HG03025 (cell line): ENCODE measurements at regions not wholly inside any gene's neighbourhood (a gene's known extent, or its start where the extent isn't known, plus 50 kb on each side); places are given as distances from the start of the nearest gene placed in this dataset.

Source experiments
- ATAC-seq: cut with Tn5 transposase; IDR thresholded peaks from one replicate; pipeline ENCODE4 v1.9.1; 2021; ENCODE audit warnings: mild to moderate bottlenecking, moderate library complexity; ENCODE audit not compliant: unreplicated experiment, low FRiP score

DNA sequence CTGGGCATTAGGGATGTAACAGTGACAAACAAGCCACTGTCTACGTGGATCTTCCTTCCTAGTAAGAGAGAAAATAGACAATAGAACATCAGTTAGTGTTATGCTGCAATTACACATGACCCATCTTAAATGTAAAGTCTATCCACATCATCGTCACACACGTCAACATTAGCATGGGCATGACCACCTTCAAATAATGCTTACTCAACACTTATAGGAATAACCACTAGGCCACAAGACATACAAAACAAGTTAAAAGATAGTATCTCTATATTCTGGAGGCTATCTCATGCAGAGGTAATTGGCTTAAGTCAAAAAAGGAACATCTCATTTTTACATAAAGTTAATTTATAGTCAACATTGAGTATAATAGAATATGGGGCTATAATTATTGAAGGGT lies 156.5 kb downstream of the MOXD1 start:
- ATAC-seq: no peak

DNA sequence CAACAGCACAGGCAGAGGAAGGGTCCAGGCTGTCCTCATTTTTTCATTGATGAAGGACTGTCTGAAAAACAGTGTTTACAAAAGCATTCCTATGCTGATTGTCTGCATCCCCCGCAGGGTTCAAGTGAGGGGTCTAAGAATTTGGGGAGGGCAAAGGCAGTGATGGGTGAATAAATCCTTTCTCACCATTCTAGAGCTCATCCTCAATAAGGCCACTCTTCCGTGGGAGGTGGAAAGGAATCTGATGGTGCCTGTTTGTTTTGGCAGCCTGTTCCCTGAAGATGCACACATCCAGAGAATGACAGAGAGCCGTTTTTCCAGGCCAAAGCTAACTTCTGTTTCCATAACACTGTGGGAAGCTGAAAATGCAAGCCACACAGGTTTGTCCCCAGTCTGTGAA lies 164.5 kb downstream of the MOXD1 start:
- no peak for ATAC-seq

DNA sequence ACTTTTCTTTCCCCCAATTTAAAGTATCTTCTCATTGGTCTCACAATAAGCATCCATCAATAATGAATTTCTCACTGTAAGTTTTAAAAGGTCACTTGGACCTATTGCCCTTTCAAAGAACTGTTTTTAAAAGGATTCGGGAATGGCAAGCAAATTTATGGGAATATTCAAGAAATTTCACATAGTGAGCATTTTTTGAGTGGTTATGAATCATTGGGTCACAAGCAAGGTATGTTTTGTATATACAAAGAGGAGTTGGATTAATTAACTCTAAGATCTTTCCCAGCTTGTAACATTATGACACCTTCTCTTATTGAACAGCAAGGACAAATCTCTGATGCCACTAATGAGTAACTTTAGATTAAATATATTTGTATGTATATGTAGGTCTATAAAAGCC lies 165.0 kb downstream of the MOXD1 start:
- ATAC-seq: no peak

DNA sequence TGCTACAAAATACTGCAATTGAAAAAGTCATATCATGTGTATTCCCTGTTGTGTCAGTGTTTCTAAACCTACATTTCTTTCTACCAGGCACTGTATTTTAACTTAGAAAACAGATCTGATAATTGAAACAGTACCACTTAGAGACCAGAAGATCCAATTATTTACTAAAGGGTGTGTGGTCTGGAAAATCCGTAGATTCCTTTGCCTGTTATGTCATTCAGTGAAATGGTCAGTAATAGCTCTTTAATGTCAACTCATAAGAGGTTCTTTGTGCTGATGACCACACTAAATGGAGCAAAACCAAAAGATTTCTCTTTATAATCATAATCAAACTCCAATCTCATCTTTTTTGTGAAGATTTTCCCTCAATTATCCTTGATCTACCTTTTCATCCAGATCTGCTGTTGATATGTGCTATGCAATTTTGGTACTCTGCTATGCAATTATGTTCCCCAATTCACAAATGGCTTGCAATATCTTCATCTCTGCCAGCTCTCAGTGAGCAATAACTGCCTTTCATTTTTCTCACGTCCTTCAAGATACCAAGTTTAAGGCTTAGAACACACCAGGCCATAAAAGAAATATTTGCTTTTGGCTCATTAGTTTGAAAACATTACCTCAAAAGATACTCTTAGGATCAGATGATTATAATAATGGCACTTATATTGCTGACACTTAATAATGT lies 165.5 kb downstream of the MOXD1 start:
- ATAC-seq: no peak

DNA sequence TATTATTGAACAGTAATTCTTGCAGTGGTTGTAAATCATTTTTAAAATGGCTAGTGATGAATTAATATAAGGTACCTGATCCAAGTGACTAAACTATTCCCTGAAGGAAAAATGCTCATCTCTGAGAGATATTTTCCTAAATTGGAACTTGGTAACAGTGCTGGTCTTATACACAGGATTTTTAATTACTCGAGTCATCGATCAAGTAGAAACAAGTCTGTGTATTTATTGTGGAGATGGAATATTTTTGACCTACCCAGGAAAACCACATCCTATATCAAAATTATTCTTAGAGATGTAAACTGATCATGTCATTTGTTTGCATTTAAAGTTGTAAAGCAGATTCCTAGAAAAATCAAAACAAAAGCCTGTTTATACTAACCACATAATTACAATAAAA lies 166.9 kb downstream of the MOXD1 start:
- no peak for ATAC-seq

DNA sequence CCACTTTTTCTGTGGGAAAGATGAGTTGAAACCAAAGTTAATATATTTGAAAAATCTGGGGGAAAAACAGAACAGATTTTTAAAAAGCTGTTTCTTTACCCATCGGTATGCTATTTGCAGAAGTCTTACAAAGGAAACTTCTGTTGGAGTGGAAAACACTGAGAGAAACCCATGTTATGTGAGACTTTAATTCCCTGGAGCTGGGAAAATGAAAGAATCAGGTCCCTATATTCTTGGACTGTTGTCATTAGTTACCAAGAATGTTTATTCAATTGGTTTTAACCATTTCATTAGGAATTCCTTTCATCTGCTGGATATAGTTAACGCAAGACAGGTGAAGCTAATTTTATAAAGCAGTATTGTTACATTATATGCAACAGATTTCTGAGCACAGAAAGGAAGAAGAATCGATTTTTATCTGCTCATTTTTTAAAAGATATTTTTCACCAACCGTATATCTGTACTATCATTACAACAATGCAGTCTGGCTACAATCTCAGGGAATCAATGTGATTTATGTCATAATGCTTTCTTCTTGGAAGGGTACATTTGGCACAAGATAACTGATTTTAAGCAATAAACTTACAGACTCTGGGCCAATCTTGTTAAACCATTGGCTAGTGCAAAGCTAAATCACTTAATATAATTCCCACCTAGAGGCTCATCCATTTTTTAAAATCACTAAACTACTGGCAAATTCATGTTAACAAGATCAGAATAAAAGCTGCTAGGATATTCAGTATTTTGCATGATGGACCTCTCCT lies 170.0 kb downstream of the MOXD1 start:
- ATAC-seq: no peak

DNA sequence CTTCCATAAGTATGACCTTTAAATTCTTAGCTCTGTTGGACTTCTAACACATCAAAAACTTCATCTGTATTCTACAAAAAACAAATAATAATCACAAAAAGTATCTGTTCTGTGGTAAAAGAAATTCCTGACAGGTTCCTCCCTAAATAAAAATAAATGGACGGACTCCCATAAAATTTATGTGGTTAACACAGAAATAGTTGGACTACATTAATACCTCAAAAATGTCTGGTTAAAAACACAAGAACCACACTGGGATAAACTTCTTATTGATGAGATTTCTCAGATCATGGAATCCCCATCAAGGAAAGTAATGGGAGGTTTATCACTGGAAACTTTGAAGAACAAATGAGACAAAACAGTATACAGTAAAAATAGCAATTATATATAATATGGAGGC lies 172.4 kb downstream of the MOXD1 start:
- no peak for ATAC-seq

DNA sequence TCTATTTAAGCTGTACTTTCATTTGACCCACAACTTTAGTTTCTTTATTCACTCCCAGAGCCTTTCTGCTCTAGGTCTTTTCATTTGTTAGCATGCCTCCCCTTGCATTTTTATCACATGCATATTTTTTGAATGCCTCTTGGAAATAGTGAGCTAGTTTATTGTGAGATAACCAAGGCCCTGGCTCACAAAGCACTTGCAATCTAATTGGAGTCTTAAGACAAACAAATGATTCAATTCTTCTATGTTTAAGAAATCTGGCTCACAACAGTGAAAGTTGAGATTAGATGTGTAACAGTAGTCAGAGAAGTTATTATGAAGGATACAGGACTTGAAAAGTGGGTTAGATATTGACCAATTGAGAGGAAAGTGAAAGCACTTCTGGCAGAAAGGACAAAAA lies 173.4 kb downstream of the MOXD1 start:
- ATAC-seq: no peak

DNA sequence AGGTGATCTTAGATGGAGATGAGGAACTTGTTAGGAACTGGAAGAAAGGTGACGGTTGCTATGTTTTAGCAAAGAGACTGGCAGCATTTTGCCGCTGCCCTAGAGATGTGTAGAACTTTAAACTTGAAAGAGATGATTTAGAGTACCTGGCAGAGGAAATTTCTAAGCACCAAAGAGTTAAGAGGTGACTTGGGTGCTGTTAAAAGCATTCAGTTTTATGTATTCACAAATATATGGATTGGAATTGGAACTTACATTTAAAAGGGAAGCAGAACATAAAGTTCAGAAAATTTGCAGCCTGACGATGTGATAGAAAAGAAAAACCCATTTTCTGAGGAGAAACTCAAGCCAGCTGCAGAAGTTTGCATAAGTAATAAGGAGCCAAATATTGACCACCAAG lies 176.3 kb downstream of the MOXD1 start:
- ATAC-seq: no peak

DNA sequence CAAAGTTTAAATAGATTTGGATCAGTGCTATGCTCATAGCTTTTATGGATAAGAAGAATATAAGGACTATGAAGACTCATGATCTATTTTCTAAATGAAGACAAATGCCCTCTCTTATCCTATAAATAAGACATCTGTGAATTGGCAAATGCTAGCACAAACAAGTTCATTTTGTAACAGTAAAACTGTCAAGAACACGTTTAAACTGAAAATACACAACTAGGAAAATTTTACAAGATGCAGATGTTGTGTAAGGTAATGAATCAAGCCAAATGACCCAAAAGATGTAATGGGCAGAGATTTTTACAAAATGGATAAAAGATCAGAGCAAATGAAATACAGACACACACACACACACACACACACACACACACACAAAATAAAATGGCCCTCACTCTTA lies 180.5 kb downstream of the MOXD1 start:
- no peak for ATAC-seq

DNA sequence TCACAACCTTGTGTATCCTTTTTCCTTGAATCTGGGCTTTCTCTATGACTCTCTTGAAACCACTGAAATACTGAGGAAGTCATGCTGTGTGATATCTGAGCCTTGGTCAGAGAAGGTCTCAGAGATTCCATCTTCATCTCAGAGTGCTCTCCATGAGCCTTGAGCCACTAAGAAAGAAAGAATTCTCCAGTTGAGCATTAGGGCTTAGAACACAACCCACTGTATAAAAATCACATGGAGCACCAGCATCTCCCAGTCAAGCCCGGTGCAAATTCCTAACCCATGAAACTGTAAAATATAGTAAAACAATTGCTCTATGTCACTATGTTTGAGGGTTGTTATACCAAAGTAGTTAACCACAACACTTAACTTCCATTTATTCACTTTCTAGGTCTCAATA lies 181.4 kb downstream of the MOXD1 start:
- no peak for ATAC-seq

DNA sequence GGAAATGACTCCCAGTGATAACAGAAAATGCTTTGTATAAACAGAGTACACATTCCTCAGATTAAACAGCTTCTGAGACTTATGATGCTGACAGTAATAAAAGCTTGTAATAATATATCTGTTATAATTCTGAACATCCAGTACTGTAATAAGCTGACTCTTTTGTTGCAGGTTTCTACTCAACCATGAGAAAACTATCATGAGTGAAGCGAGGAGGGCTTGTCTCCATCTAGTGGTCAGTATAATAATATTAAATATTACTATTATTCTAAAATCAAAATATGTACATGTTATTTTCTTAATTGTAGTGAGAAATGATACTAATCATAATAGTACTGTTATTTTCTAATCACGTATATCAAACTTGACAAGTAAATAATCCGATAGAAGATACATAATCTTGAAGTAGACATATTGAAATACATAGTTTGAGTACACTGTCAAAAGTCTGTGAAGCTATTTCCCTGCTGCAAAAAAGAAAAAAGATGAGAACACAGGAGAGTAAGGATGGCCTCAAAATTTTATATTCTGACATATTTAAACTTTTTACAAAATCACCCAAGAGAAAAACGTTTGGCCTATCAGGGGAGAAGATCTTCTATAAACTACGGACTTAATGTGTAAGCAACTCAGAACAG lies 183.1 kb downstream of the MOXD1 start:
- no peak for ATAC-seq

DNA sequence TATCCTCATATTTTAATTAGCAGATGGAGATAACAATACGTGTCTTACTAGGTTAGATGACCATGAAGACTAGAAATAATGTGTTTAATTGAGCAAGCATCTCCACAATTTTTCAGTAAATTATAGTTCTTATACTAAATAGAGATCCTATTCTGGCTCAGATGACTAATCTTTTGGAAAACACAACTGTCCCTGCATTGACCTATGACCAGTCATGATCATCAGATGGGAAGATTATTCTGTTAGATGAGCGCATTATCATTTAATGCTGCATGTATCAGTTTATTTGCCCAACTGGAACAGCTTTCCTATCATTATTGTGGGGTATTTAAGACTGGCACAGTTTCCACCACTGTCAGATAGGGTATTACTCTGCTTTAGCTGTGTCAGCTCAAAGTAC lies 185.5 kb downstream of the MOXD1 start:
- ATAC-seq: no peak

DNA sequence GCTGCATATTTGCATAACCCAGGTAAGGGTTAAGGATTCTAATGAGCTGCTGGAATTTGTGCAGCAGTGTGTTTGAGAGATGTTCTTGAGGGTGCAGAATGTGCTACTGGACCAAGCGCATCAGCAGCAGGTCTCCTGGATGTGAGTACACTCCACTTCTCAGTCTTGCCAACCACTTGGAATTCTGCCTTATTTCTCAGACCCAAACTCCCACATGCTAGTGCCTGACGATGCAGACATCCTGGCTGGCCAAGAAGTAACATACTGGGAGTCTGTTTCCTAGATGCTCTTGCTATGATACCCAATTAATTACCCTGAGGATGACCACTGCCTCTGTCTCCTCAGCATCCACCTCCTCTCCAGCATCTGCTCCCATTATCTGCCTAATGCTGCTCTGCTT lies 186.6 kb downstream of the MOXD1 start:
- no peak for ATAC-seq

DNA sequence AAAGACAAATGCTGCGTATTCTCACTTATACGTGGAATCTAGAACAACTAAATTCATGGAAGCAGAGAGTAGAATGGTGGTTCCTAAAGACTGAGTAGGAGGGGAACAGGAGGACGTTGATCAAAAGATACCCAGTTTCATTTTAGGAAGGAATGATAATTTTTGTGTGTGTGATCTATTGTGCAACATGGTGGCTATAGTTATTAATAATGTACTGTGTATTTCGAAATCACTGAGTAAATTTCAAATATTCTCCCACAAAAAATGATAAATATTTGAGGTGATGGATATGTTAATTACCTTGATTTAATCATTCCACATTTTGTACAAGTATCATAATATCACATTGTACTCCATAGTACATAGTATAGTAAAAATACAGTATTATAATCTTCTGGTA lies 187.5 kb downstream of the MOXD1 start:
- no peak for ATAC-seq

DNA sequence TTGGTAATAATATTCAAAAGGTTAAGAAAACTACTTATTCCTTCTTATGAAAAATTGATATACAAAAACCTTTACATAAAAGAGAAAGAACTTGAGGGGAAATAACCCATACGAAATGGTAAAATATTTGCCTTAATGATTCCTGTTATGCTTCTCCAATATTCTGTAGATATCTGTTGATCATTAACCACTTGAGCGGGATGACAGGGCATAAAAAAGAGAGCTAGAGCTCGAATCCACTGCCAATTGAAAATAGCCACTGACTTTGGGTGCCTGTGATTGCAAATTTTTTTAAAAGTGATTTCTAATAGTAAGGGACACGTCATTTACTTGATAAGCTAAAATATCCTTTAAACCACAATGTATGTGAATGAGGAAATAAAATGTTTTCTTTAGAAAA lies 188.1 kb downstream of the MOXD1 start:
- no peak for ATAC-seq

DNA sequence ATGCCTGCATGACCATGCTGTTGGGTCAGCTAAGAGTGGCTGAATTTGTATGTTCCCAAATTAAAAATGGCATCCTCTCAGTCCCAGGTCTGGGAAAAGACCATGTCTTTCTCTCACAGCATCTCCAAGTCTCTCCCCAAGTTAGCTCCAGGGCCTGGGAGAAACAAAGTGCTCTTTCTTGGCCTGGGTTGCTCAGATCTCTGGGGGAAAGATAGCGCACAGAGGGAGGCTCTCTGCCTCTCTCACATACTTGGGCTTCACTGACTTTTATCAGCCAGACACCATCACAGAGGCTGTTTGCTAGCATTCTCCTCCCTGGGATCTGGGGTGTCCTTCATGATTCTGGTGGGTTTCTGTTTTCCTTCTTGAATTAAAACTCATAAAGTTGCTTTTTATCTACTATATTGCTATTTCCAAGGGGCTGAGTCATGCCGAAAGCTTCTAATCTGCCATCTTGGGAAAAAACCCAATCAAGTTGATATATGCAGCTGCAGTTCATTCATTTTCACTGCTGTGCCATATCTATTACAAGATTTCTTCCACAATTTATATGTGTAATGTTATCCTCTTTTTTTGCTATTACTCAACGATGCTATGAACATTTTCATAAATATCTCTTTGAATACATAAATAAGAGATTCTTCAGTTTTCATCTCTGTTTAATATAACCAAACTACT lies 190.2 kb downstream of the MOXD1 start:
- no peak for ATAC-seq

DNA sequence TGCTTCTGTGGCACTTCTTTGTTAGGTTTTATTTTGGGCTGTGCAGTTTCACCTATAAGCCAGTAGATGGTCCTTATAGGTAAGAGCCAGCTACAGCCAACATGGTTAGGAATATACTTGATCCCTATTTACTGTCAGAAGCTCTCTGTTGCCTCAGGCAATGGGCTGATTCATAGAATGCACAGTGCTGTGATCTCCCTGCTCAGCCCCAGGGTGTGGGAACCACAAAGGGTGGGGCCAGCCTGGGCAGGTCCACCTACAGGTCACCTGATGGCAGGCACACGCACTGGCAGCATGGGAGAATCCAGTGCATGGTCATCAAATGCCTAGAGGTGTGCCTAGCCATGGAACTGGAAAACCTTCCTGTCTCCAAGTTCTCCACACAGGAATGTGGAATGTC lies 191.9 kb downstream of the MOXD1 start:
- no peak for ATAC-seq

DNA sequence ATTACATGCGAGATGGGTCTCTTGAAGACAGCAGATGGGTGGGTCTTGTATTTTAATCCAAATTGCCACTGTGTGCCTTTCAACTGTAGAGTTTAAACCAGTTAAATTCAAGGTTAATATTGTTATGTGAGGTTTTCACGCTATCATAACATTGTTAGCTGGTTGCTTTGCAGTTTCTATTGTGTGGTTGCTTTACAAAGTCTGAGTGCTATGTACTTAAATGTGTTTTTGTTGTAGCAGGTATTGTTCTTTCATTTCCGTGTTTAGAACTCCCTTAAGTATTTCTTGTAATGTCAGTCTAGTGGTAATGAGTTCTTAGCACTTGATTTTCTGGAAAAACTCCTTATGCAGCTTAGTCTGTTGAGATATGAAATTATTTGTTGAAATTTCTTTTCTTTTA lies 193.3 kb downstream of the MOXD1 start:
- ATAC-seq: no peak

DNA sequence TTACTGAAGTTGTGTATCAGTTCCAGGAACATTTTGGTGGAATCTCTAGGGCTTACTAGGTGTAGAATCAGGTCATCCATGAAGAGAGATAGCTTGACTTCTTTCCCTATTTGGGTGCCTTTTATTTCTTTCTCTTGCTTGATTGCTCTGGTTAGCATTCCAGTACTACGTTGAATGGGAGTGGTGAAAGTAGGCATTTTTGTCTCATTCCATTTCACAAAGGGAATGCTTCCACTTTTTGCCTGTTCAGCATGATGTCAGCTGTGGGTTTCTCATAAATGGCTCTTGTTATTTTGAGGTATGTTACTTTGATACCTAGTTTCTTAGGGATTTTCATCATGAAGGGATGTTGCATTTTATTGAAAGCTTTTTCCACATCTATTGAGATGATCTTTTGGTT lies 195.3 kb downstream of the MOXD1 start:
- ATAC-seq: no peak

DNA sequence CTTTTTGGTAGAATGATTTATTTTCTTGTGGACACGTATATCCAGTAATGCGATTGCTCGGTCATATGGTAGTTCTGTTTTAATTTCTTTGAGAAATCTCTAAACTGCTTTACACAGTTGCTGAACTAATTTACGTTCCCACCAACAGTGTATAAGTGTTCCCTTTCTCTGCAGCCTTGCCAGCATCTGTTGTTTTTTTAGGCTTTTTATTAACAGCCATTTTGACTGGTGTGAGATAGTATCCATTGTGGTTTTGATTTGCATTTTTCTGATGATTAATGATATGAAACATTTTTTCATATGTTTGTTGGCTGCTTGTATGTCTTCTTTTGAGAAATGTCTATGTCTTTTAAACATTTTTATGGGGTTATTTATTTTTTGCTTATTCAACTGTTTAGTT lies 196.7 kb downstream of the MOXD1 start:
- no peak for ATAC-seq
